H9 (cell line): ENCODE measurements at regions not wholly inside any gene's neighbourhood (a gene's known extent, or its start where the extent isn't known, plus 50 kb on each side); places are given as distances from the start of the nearest gene placed in this dataset.

ENCODE experiments used
- DNase-seq: peaks from one replicate; pipeline ENCODE4 v3.0.0-alpha.2; 2017
- H2AFZ ChIP-seq: one replicate; pipeline ENCODE4 v1.6.1; 2013; ENCODE audit warnings: mild to moderate bottlenecking, low read length, control low read depth, moderate library complexity
- H2AK5ac ChIP-seq: 2 replicates; pipeline ENCODE4 v1.6.1; 2013; ENCODE audit warnings: low read length, control low read depth, mixed read lengths; ENCODE audit not compliant: insufficient read length
- H2BK120ac ChIP-seq: one replicate; pipeline ENCODE4 v1.6.1; 2013; ENCODE audit warnings: low read depth, mild to moderate bottlenecking, low read length, control low read depth, inconsistent platforms; ENCODE audit not compliant: poor library complexity, severe bottlenecking
- H2BK12ac ChIP-seq: 2 replicates; pipeline ENCODE4 v1.6.1; 2013; ENCODE audit warnings: low read length, control low read depth, mixed read lengths, low read depth; ENCODE audit not compliant: insufficient read length
- H2BK15ac ChIP-seq: 2 replicates; pipeline ENCODE4 v1.6.1; 2013; ENCODE audit warnings: low read depth, low read length, control low read depth
- H2BK20ac ChIP-seq: one replicate; pipeline ENCODE4 v1.6.1; 2013; ENCODE audit warnings: low read depth, mild to moderate bottlenecking, low read length, control low read depth, inconsistent platforms; ENCODE audit not compliant: poor library complexity, severe bottlenecking
- H2BK5ac ChIP-seq: 2 replicates; pipeline ENCODE4 v1.6.1; 2013; ENCODE audit warnings: low read length, control low read depth, mixed read lengths; ENCODE audit not compliant: insufficient read length
- H3K14ac ChIP-seq: 2 replicates; pipeline ENCODE4 v1.6.1; 2013; ENCODE audit warnings: low read length, control low read depth; ENCODE audit not compliant: insufficient read depth
- H3K18ac ChIP-seq: 2 replicates; pipeline ENCODE4 v1.6.1; 2013; ENCODE audit warnings: low read depth, mild to moderate bottlenecking, mixed read lengths, low read length, control low read depth; ENCODE audit not compliant: insufficient read length
- H3K23ac ChIP-seq: 2 replicates; pipeline ENCODE4 v1.6.1; 2013; ENCODE audit warnings: low read length, control low read depth, mixed read lengths, low read depth; ENCODE audit not compliant: insufficient read length
- H3K23me2 ChIP-seq: 2 replicates; pipeline ENCODE4 v1.6.1; 2013; ENCODE audit warnings: low read depth, mild to moderate bottlenecking, mixed read lengths, low read length, control low read depth; ENCODE audit not compliant: insufficient read length, poor library complexity, severe bottlenecking
- H3K27ac ChIP-seq: 2 replicates; pipeline ENCODE4 v1.5.1; 2013; ENCODE audit warnings: low read length, control low read depth, mixed read lengths, low read depth; ENCODE audit not compliant: insufficient read length
- H3K27me3 ChIP-seq: 2 replicates; pipeline ENCODE4 v1.6.1; 2013; ENCODE audit warnings: low read length, control low read depth, inconsistent platforms; ENCODE audit not compliant: insufficient read depth
- H3K4ac ChIP-seq: 2 replicates; pipeline ENCODE4 v1.6.1; 2013; ENCODE audit warnings: low read depth, mild to moderate bottlenecking, control low read depth, inconsistent platforms, low read length, moderate library complexity
- H3K4me1 ChIP-seq: 2 replicates; pipeline ENCODE4 v1.6.1; 2013; ENCODE audit warnings: low read length, control low read depth, inconsistent platforms; ENCODE audit not compliant: insufficient read depth
- H3K4me2 ChIP-seq: 2 replicates; pipeline ENCODE4 v1.6.1; 2013; ENCODE audit warnings: low read length, control low read depth, mixed read lengths; ENCODE audit not compliant: insufficient read length, insufficient read depth
- H3K56ac ChIP-seq: 2 replicates; pipeline ENCODE4 v1.6.1; 2013; ENCODE audit warnings: low read depth, mild to moderate bottlenecking, mixed read lengths, low read length, control low read depth; ENCODE audit not compliant: insufficient read length
- H3K79me1 ChIP-seq: 2 replicates; pipeline ENCODE4 v1.6.1; 2013; ENCODE audit warnings: low read depth, mild to moderate bottlenecking, moderate library complexity, low read length, control low read depth, inconsistent platforms; ENCODE audit not compliant: insufficient read depth, poor library complexity, severe bottlenecking
- H3K79me2 ChIP-seq: 2 replicates; pipeline ENCODE4 v1.6.1; 2013; ENCODE audit warnings: low read length, control low read depth, inconsistent platforms; ENCODE audit not compliant: insufficient read depth
- H3K9ac ChIP-seq: 2 replicates; pipeline ENCODE4 v1.6.1; 2013; ENCODE audit warnings: low read length, control low read depth, mixed read lengths; ENCODE audit not compliant: insufficient read length; ENCODE audit errors: extremely low read depth
- H3K9me3 ChIP-seq: one replicate; pipeline ENCODE4 v1.6.1; 2013; ENCODE audit warnings: low read depth, low read length, inconsistent platforms; ENCODE audit not compliant: control insufficient read depth
- H3T11ph ChIP-seq: one replicate; pipeline ENCODE4 v1.6.1; 2013; ENCODE audit warnings: mild to moderate bottlenecking, low read length, control low read depth, inconsistent platforms
- H4K20me1 ChIP-seq: one replicate; pipeline ENCODE4 v1.6.1; 2013; ENCODE audit not compliant: control insufficient read depth, insufficient read length, insufficient read depth
- H4K5ac ChIP-seq: 2 replicates; pipeline ENCODE4 v1.6.1; 2013; ENCODE audit warnings: low read depth, mild to moderate bottlenecking, mixed read lengths, low read length, control low read depth; ENCODE audit not compliant: insufficient read length
- H4K8ac ChIP-seq: replicated peaks from 2 replicates; pipeline ENCODE4 v1.6.1; 2013; ENCODE audit warnings: low read length, control low read depth, mixed read lengths, low read depth; ENCODE audit not compliant: insufficient read length
- H4K91ac ChIP-seq: 2 replicates; pipeline ENCODE4 v1.6.1; 2013; ENCODE audit warnings: low read depth, mild to moderate bottlenecking, moderate library complexity, mixed read lengths, low read length, control low read depth; ENCODE audit not compliant: insufficient read length
- H3K27ac Mint-ChIP-seq, 3 experiments: 2 replicates in 2 of 3; 3 replicates in 1 of 3; pipeline ENCODE4 v1.8.0; 2020 to 2021; ENCODE audit warnings: mixed read lengths in 3 of 3, mild to moderate bottlenecking in 1 of 3, moderate library complexity in 1 of 3
- H3K27me3 Mint-ChIP-seq: 2 replicates; pipeline ENCODE4 v1.8.0; 2021; ENCODE audit warnings: low read depth, mild to moderate bottlenecking, moderate library complexity, mixed read lengths
- H3K36me3 Mint-ChIP-seq, 3 experiments: 2 replicates in 2 of 3; 3 replicates in 1 of 3; pipeline ENCODE4 v1.8.0; 2020 to 2021; ENCODE audit warnings: low read depth in 3 of 3, mixed read lengths in 3 of 3; ENCODE audit not compliant: insufficient read depth in 1 of 3
- H3K4me1 Mint-ChIP-seq, 2 experiments: 2 replicates each; pipeline ENCODE4 v1.8.0; 2020; ENCODE audit warnings: mixed read lengths in 2 of 2
- H3K4me3 Mint-ChIP-seq, 2 experiments: 2 replicates in 1 of 2; 3 replicates in 1 of 2; pipeline ENCODE4 v1.8.0; 2020 to 2021; ENCODE audit warnings: mild to moderate bottlenecking in 2 of 2, mixed read lengths in 2 of 2, moderate library complexity in 1 of 2
- H3K9me3 Mint-ChIP-seq, 2 experiments: 2 replicates in 1 of 2; 3 replicates in 1 of 2; pipeline ENCODE4 v1.8.0; 2020; ENCODE audit warnings: mild to moderate bottlenecking in 2 of 2, mixed read lengths in 2 of 2, moderate library complexity in 1 of 2
- CTCF ChIP-seq: fragments of 200-600 bp; sonication (generic); conservative IDR thresholded peaks from 3 replicates; pipeline ENCODE4 v1.8.0; 2021; ENCODE audit warnings: antibody characterized with exemption, mild to moderate bottlenecking
- WGBS: extraction: QIAGEN DNeasy Blood & Tissue Kit; methylation state at CpG from one replicate; pipeline ENCODE4 v1.1.7; 2013; ENCODE audit warnings: missing lambda C conversion rate, low lambda C conversion rate, mixed read lengths; ENCODE audit not compliant: insufficient read length; ENCODE audit errors: extremely low coverage; 5-methylcytosine and 5-hydroxymethylcytosine counted together

GRCh38 chr3:54038391-54038790 is 84.0 kb upstream of the CACNA2D3 start:
- Histone ChIP-seq H3K4me1 (peaks cover 6% of the 10 kb centered on the region; the same call in 1 of the 2 replicates), H3K23ac (no peak overlapping the region), H4K20me1 (no peaks in the 10 kb centered on the region), H2BK12ac (no peak overlapping the region), H3K27ac (no peak overlapping the region), H3K18ac (no peak overlapping the region), H2BK20ac (no peak overlapping the region), H3K27me3 (no peaks in the 10 kb centered on the region), H3K79me1 (no peaks in the 10 kb centered on the region), H2BK120ac (no peak overlapping the region), H2BK5ac (no peak overlapping the region), H3K14ac (no peak overlapping the region), H3K4me2 (no peak overlapping the region), H4K91ac (no peak overlapping the region), H2AK5ac (no peak overlapping the region), H4K8ac (no peak overlapping the region), H3K9me3 (no peaks in the 10 kb centered on the region), H2AFZ (no peak overlapping the region), H3K79me2 (no peaks in the 10 kb centered on the region), H3K56ac (no peak overlapping the region), H2BK15ac (no peak overlapping the region), H3K4ac (no peak overlapping the region), H3K23me2 (no peaks in the 10 kb centered on the region), H4K5ac (no peak overlapping the region), H3K9ac (no peak overlapping the region), H3T11ph (no peak overlapping the region)
- no peak overlapping the region for H3K27ac Mint-ChIP-seq
- H3K4me3 Mint-ChIP-seq = no peak overlapping the region
- DNase-seq = no peak
- no peak for TF ChIP-seq CTCF
- peaks cover 8 to 9% of the 10 kb centered on the region in 2 experiments for H3K4me1 Mint-ChIP-seq
- peaks cover 2% of the 10 kb centered on the region; the same call in 1 of the 2 replicates for H3K27me3 Mint-ChIP-seq
- no CpG with 5 or more reads among the region's 4 CpGs for WGBS
- no peaks in the 10 kb centered on the region for H3K36me3 Mint-ChIP-seq
- no peaks in the 10 kb centered on the region for H3K9me3 Mint-ChIP-seq
